OCI-LY7 (cell line): ENCODE measurements at regions not wholly inside any gene's neighbourhood (a gene's known extent, or its start where the extent isn't known, plus 50 kb on each side); places are given as distances from the start of the nearest gene placed in this dataset.

Source experiments
- EZH2phosphoT487 ChIP-seq: fragments of 200-600 bp; sonication (generic); IDR thresholded peaks from 2 replicates; pipeline ENCODE4 v1.6.1; 2018; ENCODE audit warnings: low read depth, borderline replicate concordance, mild to moderate bottlenecking, mixed run types, antibody characterized with exemption, low read length, moderate library complexity, mixed read lengths
- TF ChIP-seq, protein P1 (sequence below): fragments of 200-600 bp; sonication (generic); conservative IDR thresholded peaks from 2 replicates; pipeline ENCODE4 v1.5.1; 2014; ENCODE audit warnings: mild to moderate bottlenecking, antibody characterized with exemption, low read length, moderate library complexity, mixed read lengths

- TF ChIP-seq, protein P1, sequence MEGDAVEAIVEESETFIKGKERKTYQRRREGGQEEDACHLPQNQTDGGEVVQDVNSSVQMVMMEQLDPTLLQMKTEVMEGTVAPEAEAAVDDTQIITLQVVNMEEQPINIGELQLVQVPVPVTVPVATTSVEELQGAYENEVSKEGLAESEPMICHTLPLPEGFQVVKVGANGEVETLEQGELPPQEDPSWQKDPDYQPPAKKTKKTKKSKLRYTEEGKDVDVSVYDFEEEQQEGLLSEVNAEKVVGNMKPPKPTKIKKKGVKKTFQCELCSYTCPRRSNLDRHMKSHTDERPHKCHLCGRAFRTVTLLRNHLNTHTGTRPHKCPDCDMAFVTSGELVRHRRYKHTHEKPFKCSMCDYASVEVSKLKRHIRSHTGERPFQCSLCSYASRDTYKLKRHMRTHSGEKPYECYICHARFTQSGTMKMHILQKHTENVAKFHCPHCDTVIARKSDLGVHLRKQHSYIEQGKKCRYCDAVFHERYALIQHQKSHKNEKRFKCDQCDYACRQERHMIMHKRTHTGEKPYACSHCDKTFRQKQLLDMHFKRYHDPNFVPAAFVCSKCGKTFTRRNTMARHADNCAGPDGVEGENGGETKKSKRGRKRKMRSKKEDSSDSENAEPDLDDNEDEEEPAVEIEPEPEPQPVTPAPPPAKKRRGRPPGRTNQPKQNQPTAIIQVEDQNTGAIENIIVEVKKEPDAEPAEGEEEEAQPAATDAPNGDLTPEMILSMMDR = no peak
- TF ChIP-seq EZH2phosphoT487 = no peak
These were observed 217.3 kb upstream of the P2RY1 start for GRCh38 chr3:152617609-152618008.
